H1 (cell line): ENCODE measurements at regions not wholly inside any gene's neighbourhood (a gene's known extent, or its start where the extent isn't known, plus 50 kb on each side); places are given as distances from the start of the nearest gene placed in this dataset.

Experiments used
- CTCF ChIA-PET: fragments of 300-600 bp; sonication (Branson Sonifier 250); formaldehyde crosslinking; loops from one replicate; lab custom pipeline; 2021; ENCODE audit not compliant: partially characterized antibody; lab: Charles Lee
- POLR2A ChIA-PET: fragments of 300-600 bp; sonication (Branson Sonifier 250); formaldehyde crosslinking; loops from one replicate; lab custom pipeline; 2021; ENCODE audit warnings: inconsistent platforms; ENCODE audit not compliant: partially characterized antibody; lab: Charles Lee
- DNase-seq, 2 experiments: peaks; one replicate each; pipeline versions ENCODE4 v3.0.0 to v3.0.0-alpha.2; 2010 to 2022; ENCODE audit warnings: low spot score in 2 of 2, low read depth in 1 of 2, mixed read lengths in 1 of 2
- FAIRE-seq: peaks from 2 replicates; lab custom pipeline; 2011; peaks lifted over from hg19 to GRCh38; lab: Jason Lieb, UNC
- H2AFZ ChIP-seq: 2 replicates; pipeline ENCODE4 v1.8.1; 2012; ENCODE audit warnings: low read length, inconsistent platforms
- H2AK5ac ChIP-seq: 2 replicates; pipeline ENCODE4 v1.6.1; 2013; ENCODE audit warnings: low read depth, low read length
- H2BK120ac ChIP-seq: replicated peaks from 2 replicates; pipeline ENCODE3; 2013; ENCODE audit warnings: low read depth, low read length, inconsistent platforms
- H2BK12ac ChIP-seq: 2 replicates; pipeline ENCODE4 v1.6.1; 2013; ENCODE audit warnings: low read depth, low read length
- H2BK15ac ChIP-seq: 2 replicates; pipeline ENCODE4 v1.6.1; 2013; ENCODE audit warnings: low read length
- H2BK20ac ChIP-seq: 2 replicates; pipeline ENCODE4 v1.6.1; 2013; ENCODE audit warnings: low read length
- H2BK5ac ChIP-seq: 2 replicates; pipeline ENCODE4 v1.6.1; 2013; ENCODE audit warnings: low read depth, low read length
- H3K14ac ChIP-seq: 2 replicates; pipeline ENCODE4 v1.6.1; 2013; ENCODE audit warnings: inconsistent platforms; ENCODE audit not compliant: insufficient read length
- H3K18ac ChIP-seq: 2 replicates; pipeline ENCODE4 v1.6.1; 2013; ENCODE audit warnings: low read length; ENCODE audit errors: extremely low read depth
- H3K23ac ChIP-seq: 2 replicates; pipeline ENCODE4 v1.6.1; 2013; ENCODE audit warnings: inconsistent platforms; ENCODE audit not compliant: insufficient read length
- H3K23me2 ChIP-seq: 2 replicates; pipeline ENCODE4 v1.6.1; 2013; ENCODE audit warnings: low read depth, low read length
- H3K27ac ChIP-seq: 2 replicates; pipeline ENCODE4 v1.6.1; 2011; ENCODE audit warnings: low read depth, low read length, inconsistent platforms
- H3K27me3 ChIP-seq, 4 experiments: replicated peaks in 1 of 4; 1 replicate in 1 of 4; 2 replicates in 3 of 4; pipeline versions ENCODE4 v1.6.1 to v1.8.1; 2011 to 2013; ENCODE audit warnings: low read length in 3 of 4, mild to moderate bottlenecking in 3 of 4, inconsistent platforms in 2 of 4, mixed read lengths in 2 of 4, moderate library complexity in 1 of 4; ENCODE audit not compliant: control insufficient read depth in 3 of 4, insufficient read depth in 3 of 4; ENCODE audit errors: extremely low read depth in 1 of 4
- H3K36me3 ChIP-seq, 4 experiments: 2 replicates each; pipeline versions ENCODE4 v1.6.1 to v1.8.1; 2011 to 2013; ENCODE audit warnings: mild to moderate bottlenecking in 4 of 4, low read length in 3 of 4, moderate library complexity in 2 of 4, control low read depth in 1 of 4, inconsistent platforms in 1 of 4; ENCODE audit not compliant: insufficient read depth in 4 of 4, control insufficient read depth in 2 of 4
- H3K4ac ChIP-seq: replicated peaks from 2 replicates; pipeline ENCODE3; 2013; ENCODE audit warnings: low read length, low read depth, mixed read lengths, inconsistent platforms; ENCODE audit not compliant: insufficient read length
- H3K4me1 ChIP-seq, 4 experiments: replicated peaks in 1 of 4; 1 replicate in 1 of 4; 2 replicates in 3 of 4; pipeline versions ENCODE4 v1.6.1 to v1.8.1; 2011 to 2013; ENCODE audit warnings: low read length in 3 of 4, inconsistent platforms in 2 of 4, mixed read lengths in 1 of 4; ENCODE audit not compliant: insufficient read depth in 4 of 4, control insufficient read depth in 3 of 4
- H3K4me2 ChIP-seq, 2 experiments: 2 replicates each; pipeline versions ENCODE4 v1.6.1 to v1.8.1; 2011 to 2013; ENCODE audit warnings: low read depth in 2 of 2, low read length in 2 of 2, control low read depth in 1 of 2, inconsistent platforms in 1 of 2, mild to moderate bottlenecking in 1 of 2; ENCODE audit not compliant: insufficient read depth in 1 of 2
- H3K4me3 ChIP-seq, 4 experiments: fragments of 200-600, 300-600 bp in 1 of 4; sonication (generic), shearing (Covaris generic), sonication (Bioruptor Twin) in 1 of 4; 2 replicates each; pipeline versions ENCODE4 v1.5.1 to v1.8.1; 2011 to 2016; ENCODE audit warnings: low read length in 4 of 4, low read depth in 3 of 4, control low read depth in 2 of 4, inconsistent platforms in 2 of 4, mild to moderate bottlenecking in 2 of 4, mixed read lengths in 1 of 4, moderate library complexity in 1 of 4; ENCODE audit not compliant: insufficient read depth in 2 of 4; ENCODE audit errors: extremely low read depth in 1 of 4
- H3K56ac ChIP-seq: replicated peaks from 2 replicates; pipeline ENCODE3; 2013; ENCODE audit warnings: low read depth, mild to moderate bottlenecking, mixed read lengths, low read length, inconsistent platforms; ENCODE audit not compliant: insufficient read length
- H3K79me1 ChIP-seq: 2 replicates; pipeline ENCODE4 v1.6.1; 2013; ENCODE audit warnings: low read depth, low read length, control low read depth
- H3K79me2 ChIP-seq, 2 experiments: 2 replicates each; pipeline versions ENCODE4 v1.6.1 to v1.8.1; 2012 to 2013; ENCODE audit warnings: low read length in 2 of 2, mild to moderate bottlenecking in 2 of 2, inconsistent platforms in 1 of 2; ENCODE audit not compliant: insufficient read depth in 2 of 2, control insufficient read depth in 1 of 2
- H3K9ac ChIP-seq, 4 experiments: replicated peaks in 1 of 4; 1 replicate in 1 of 4; 2 replicates in 3 of 4; pipeline versions ENCODE4 v1.6.1 to v1.8.1; 2011 to 2013; ENCODE audit warnings: low read depth in 3 of 4, low read length in 3 of 4, control low read depth in 2 of 4, mild to moderate bottlenecking in 2 of 4, moderate library complexity in 2 of 4, inconsistent platforms in 1 of 4; ENCODE audit errors: extremely low read depth in 1 of 4
- H3K9me3 ChIP-seq, 2 experiments: 2 replicates each; pipeline versions ENCODE4 v1.6.1 to v1.8.1; 2012 to 2013; ENCODE audit warnings: mild to moderate bottlenecking in 2 of 2, moderate library complexity in 2 of 2, control low read depth in 1 of 2, inconsistent platforms in 1 of 2, low read depth in 1 of 2, low read length in 1 of 2, mixed read lengths in 1 of 2; ENCODE audit not compliant: insufficient read depth in 2 of 2
- H4K20me1 ChIP-seq, 2 experiments: replicated peaks in 1 of 2; 2 replicates each; pipeline versions ENCODE3 to v1.8.1; 2011 to 2013; ENCODE audit warnings: inconsistent platforms in 2 of 2, low read length in 2 of 2, mild to moderate bottlenecking in 1 of 2; ENCODE audit not compliant: insufficient read depth in 2 of 2, control insufficient read depth in 1 of 2
- H4K5ac ChIP-seq: 2 replicates; pipeline ENCODE4 v1.6.1; 2013; ENCODE audit warnings: low read length, low read depth, mixed read lengths, inconsistent platforms; ENCODE audit not compliant: insufficient read length
- H4K8ac ChIP-seq: 2 replicates; pipeline ENCODE4 v1.8.0; 2013; ENCODE audit warnings: mild to moderate bottlenecking, moderate library complexity, low read length, inconsistent platforms; ENCODE audit not compliant: insufficient read depth; ENCODE audit errors: extremely low read depth
- H4K91ac ChIP-seq: replicated peaks from 2 replicates; pipeline ENCODE3; 2013; ENCODE audit warnings: low read length, mixed read lengths, inconsistent platforms; ENCODE audit not compliant: insufficient read length
- BACH1 ChIP-seq: IDR thresholded peaks from 2 replicates; pipeline ENCODE4 v1.6.1; 2012; ENCODE audit warnings: low read length, improper control_type of control experiment
- JUND ChIP-seq: IDR thresholded peaks from 2 replicates; pipeline ENCODE4 v1.6.1; 2011; ENCODE audit warnings: mild to moderate bottlenecking, improper control_type of control experiment, low read length
- TCF12 ChIP-seq: IDR thresholded peaks from 2 replicates; pipeline ENCODE4 v1.6.1; 2011; ENCODE audit warnings: low read depth, mild to moderate bottlenecking, low read length
- WGBS, 2 experiments: shearing (Covaris generic) in 1 of 2; methylation state at CpG; one replicate each; pipeline versions ENCODE4 v1.1.6 to v1.1.7; 2013 to 2015; ENCODE audit warnings: low lambda C conversion rate in 2 of 2, mixed read lengths in 2 of 2, inconsistent platforms in 1 of 2, low coverage in 1 of 2, missing lambda C conversion rate in 1 of 2; ENCODE audit not compliant: insufficient replicate concordance in 2 of 2, insufficient coverage in 1 of 2, insufficient read length in 1 of 2; ENCODE audit errors: extremely low coverage in 1 of 2, missing lambda C conversion rate in 1 of 2; 5-methylcytosine and 5-hydroxymethylcytosine counted together

DNA sequence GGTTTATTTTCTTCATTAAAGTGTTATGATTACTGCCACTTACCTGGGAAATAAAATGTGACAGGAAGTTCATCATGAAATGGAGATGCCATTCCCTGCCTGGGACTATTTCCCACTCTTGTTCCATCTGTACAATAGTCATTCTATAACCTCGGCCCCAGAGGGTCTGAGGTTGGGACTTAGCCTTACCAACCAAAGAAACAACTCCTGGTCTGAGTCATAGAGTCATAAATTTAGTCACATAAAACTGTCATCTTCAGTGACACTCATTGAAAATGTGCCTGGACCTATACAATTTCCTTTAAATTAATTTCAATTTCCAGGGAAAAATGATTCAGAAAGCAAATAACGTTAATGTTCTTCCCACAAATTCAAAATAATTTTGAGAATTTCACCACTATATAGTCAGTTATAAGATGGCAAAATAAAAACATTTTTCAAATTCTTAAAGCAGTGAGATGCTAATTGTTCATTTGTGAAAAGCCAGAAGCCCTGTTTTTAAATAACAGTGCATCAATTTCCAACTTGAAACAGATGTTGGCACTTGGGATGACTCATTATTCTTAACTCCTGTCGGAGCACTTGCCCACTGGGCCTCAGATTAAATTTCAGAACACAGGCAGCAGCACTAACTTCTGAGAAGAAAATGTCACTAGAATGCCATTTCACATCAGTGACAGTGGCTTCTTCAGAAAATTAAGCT is 201.2 kb upstream of the SMLR1 start:
- Histone ChIP-seq H3K14ac (no peak overlapping the region), H3K56ac (no peak overlapping the region), H4K20me1 (no peaks in the 10 kb centered on the region), H3K23ac (no peak overlapping the region), H2BK120ac (no peak overlapping the region), H2BK5ac (no peak overlapping the region), H4K8ac (no peak overlapping the region), H4K91ac (no peak overlapping the region), H3K27ac (no peak overlapping the region), H2BK12ac (no peak overlapping the region), H3K9ac (no peak overlapping the region), H3K9me3 (no peaks in the 10 kb centered on the region), H2BK20ac (no peak overlapping the region), H3K4me1 (peaks cover 0 to 4% (median 2%) of the 10 kb centered on the region in 4 experiments; a peak in 3 of 7 replicates), H2BK15ac (no peak overlapping the region), H3K27me3 (no peaks in the 10 kb centered on the region), H4K5ac (no peak overlapping the region), H3K23me2 (no peaks in the 10 kb centered on the region), H3K4me3 (no peak overlapping the region), H3K4ac (no peak overlapping the region), H3K36me3 (no peaks in the 10 kb centered on the region), H2AFZ (peak overlapping the region; percentile 85), H3K18ac (no peak overlapping the region), H3K79me1 (no peaks in the 10 kb centered on the region), H3K4me2 (peak overlapping the region in 1 of 2 experiments; percentile 38; a peak in 2 of 4 replicates), H3K79me2 (no peaks in the 10 kb centered on the region), H2AK5ac (no peak overlapping the region)
- TF ChIP-seq JUND (0 out of 2 replicates have a peak, but pooled peaks have one; percentile 9), BACH1 (no peak), TCF12 (no peak)
- FAIRE-seq, result no peak
- 73% methylated on average over 3 of the region's 3 CpGs; no CpG with 5 or more reads in 1 of the 2 experiments for WGBS, 2 experiments
- CTCF ChIA-PET, result no interaction called here
- POLR2A ChIA-PET, result no interaction called here
- no peak for DNase-seq
